Lower leg skin (tissue), 4 donors: ENCODE measurements at regions not wholly inside any gene's neighbourhood (a gene's known extent, or its start where the extent isn't known, plus 50 kb on each side); places are given as distances from the start of the nearest gene placed in this dataset.

Source experiments
- DNase-seq, 2 donors: peaks; one replicate each; pipeline ENCODE4 v3.0.0-alpha.2; 2019; ENCODE audit warnings: low spot score in 2 of 2
- H3K4me3 ChIP-seq: fragments of 200-600 bp; sonication (generic); 2 replicates; pipeline ENCODE4 v1.5.1; 2017; ENCODE audit warnings: mild to moderate bottlenecking, low read depth; ENCODE audit not compliant: poor library complexity, severe bottlenecking
- CTCF ChIP-seq, 3 donors: fragments of 450-650 bp; IDR thresholded peaks; one replicate each; pipeline ENCODE4 v1.5.1; 2016; ENCODE audit warnings: antibody characterized with exemption in 3 of 3, mild to moderate bottlenecking in 3 of 3, moderate library complexity in 2 of 3
- POLR2A ChIP-seq, 2 donors: fragments of 450-650 bp; IDR thresholded peaks; one replicate each; pipeline ENCODE4 v1.6.1; 2016 to 2017; ENCODE audit warnings: antibody characterized with exemption in 2 of 2, mild to moderate bottlenecking in 1 of 2, moderate library complexity in 1 of 2
- WGBS, 2 donors: methylation state at CpG; one replicate each; pipeline ENCODE4 v1.1.5; 2018; 5-methylcytosine and 5-hydroxymethylcytosine counted together
- intact Hi-C: fragments of 100-400 bp; cut with DNase I; formaldehyde crosslinking; loops from one replicate; pipeline ENCODE4 v1.15.0; 2023; ENCODE audit warnings: low total_unique reads

- no peak for DNase-seq
- intact Hi-C loops: no loop called here
- H3K4me3 ChIP-seq: no peak overlapping the region
- 47 to 67% methylated on average over 2 of the region's 2 CpGs for WGBS, 2 donors
- TF ChIP-seq CTCF (IDR thresholded peaks at IDR 0.05) (no peak), POLR2A (IDR thresholded peaks at IDR 0.05) (no peak)
Measured at GRCh38 chr18:1408376-1408775, 503.7 kb downstream of the ADCYAP1 start.

- no peak for TF ChIP-seq POLR2A (IDR thresholded peaks at IDR 0.05)
- TF ChIP-seq CTCF (IDR thresholded peaks at IDR 0.05): no peak
- no peak for DNase-seq
- intact Hi-C loops: no loop called here
- H3K4me3 ChIP-seq: no peak overlapping the region
- 16 to 20% methylated on average over 2 of the region's 2 CpGs for WGBS, 2 donors
Measured at GRCh38 chr18:1412655-1413322, 508.1 kb downstream of the ADCYAP1 start.

DNA sequence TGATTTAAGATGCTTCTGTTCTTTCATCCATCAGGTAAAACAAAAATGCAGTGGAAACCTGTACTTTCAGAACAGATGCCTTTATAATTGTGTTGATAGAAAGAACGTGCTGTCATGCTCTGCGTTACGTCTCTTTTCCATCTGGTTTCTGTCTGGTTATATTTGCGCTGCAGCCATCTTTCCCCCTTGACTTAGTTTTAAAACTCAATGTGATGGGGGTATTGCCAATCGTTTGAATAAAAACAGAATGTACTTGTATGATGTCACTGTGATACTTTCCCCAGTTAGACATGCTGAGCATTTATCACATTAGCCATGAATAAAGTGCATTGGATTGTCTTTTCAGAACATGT, 508.6 kb downstream of the ADCYAP1 start:
- 23 to 33% methylated on average over 5 of the region's 5 CpGs for WGBS, 2 donors
- no peak for TF ChIP-seq CTCF (IDR thresholded peaks at IDR 0.05)
- TF ChIP-seq POLR2A (IDR thresholded peaks at IDR 0.05): no peak
- intact Hi-C loops: no loop called here
- H3K4me3 ChIP-seq: no peak overlapping the region
- no peak for DNase-seq

GRCh38 chr18:1416074-1416473, 511.4 kb downstream of the ADCYAP1 start:
- DNase-seq: no peak
- H3K4me3 ChIP-seq: no peak overlapping the region
- intact Hi-C loops: no loop called here
- 86 to 90% methylated on average over 6 of the region's 6 CpGs for WGBS, 2 donors
- TF ChIP-seq CTCF (IDR thresholded peaks at IDR 0.05) (no peak), POLR2A (IDR thresholded peaks at IDR 0.05) (no peak)

GRCh38 chr18:1421502-1421901, 516.8 kb downstream of the ADCYAP1 start:
- WGBS, 2 donors: 50 to 51% methylated on average over 2 of the region's 2 CpGs

More at GRCh38 chr18:1421502-1421901, 516.8 kb downstream of the ADCYAP1 start:
- DNase-seq: no peak
- TF ChIP-seq CTCF (IDR thresholded peaks at IDR 0.05) (no peak), POLR2A (IDR thresholded peaks at IDR 0.05) (no peak)
- no peak overlapping the region for H3K4me3 ChIP-seq
- intact Hi-C loops: no loop called here
